ENCODE measurements at regions not wholly inside any gene's neighbourhood (a gene's known extent, or its start where the extent isn't known, plus 50 kb on each side); places are given as distances from the start of the nearest gene placed in this dataset.

GRCh38 chr4:116982656-116983055 is 102.7 kb downstream of the TRAM1L1 start:
- no peak for TF ChIP-seq POLR2A (IDR thresholded peaks at IDR 0.05)
- no peak for TF ChIP-seq CTCF (IDR thresholded peaks at IDR 0.05)
- TF ChIP-seq POLR2AphosphoS5 (IDR thresholded peaks at IDR 0.05; ENCODE audit: insufficient read depth in 1 of 2, low read depth in 1 of 2), result no peak

All from vagina (tissue), 2 donors.